PC-9 (cell line): ENCODE measurements at regions not wholly inside any gene's neighbourhood (a gene's known extent, or its start where the extent isn't known, plus 50 kb on each side); places are given as distances from the start of the nearest gene placed in this dataset.

ENCODE experiments used
- BruUV-seq: library from RNA; stranded (reverse); fragments of 400-500 nt; replicated peaks from 2 replicates; lab custom pipeline; 2021; lab: Mats Ljungman, UMichigan
- CTCF ChIA-PET: fragments of 300-600 bp; sonication (Branson Sonifier 250); formaldehyde crosslinking; loops from one replicate; lab custom pipeline; 2022; ENCODE audit warnings: antibody characterized with exemption; lab: Charles Lee
- POLR2A ChIA-PET: fragments of 300-600 bp; sonication (Branson Sonifier 250); formaldehyde crosslinking; loops from one replicate; lab custom pipeline; 2022; ENCODE audit warnings: antibody characterized with exemption; ENCODE audit not compliant: unreplicated experiment; lab: Charles Lee
- DNase-seq, 2 experiments: peaks; one replicate each; pipeline versions ENCODE4 v3.0.0 to v3.0.0-alpha.2; 2015 to 2022; ENCODE audit warnings: mixed read lengths in 1 of 2
- H2AFZ ChIP-seq: fragments of 200-600 bp; sonication (generic); 2 replicates; pipeline ENCODE4 v1.8.1; 2017; ENCODE audit warnings: antibody characterized with exemption
- H3F3A ChIP-seq: fragments of 200-600 bp; sonication (generic); 2 replicates; pipeline ENCODE4 v1.8.1; 2017; ENCODE audit warnings: antibody characterized with exemption, mild to moderate bottlenecking, low read depth; ENCODE audit not compliant: insufficient read depth
- H3K27ac ChIP-seq: fragments of 200-600 bp; sonication (generic); 2 replicates; pipeline ENCODE4 v1.6.1; 2016; ENCODE audit warnings: mixed run types
- H3K27me3 ChIP-seq: fragments of 200-600 bp; sonication (generic); 2 replicates; pipeline ENCODE4 v1.6.1; 2016; ENCODE audit warnings: low read depth, mixed run types; ENCODE audit not compliant: insufficient read depth
- H3K36me3 ChIP-seq: fragments of 200-600 bp; sonication (generic); 2 replicates; pipeline ENCODE4 v1.6.1; 2016; ENCODE audit warnings: low read depth, mixed run types
- H3K4me1 ChIP-seq: fragments of 200-600 bp; sonication (generic); replicated peaks from 2 replicates; pipeline ENCODE4 v1.6.1; 2016; ENCODE audit warnings: mixed run types; ENCODE audit not compliant: insufficient read depth
- H3K4me2 ChIP-seq: fragments of 200-600 bp; sonication (generic); 2 replicates; pipeline ENCODE4 v1.6.1; 2017; ENCODE audit warnings: mixed run types
- H3K4me3 ChIP-seq: fragments of 200-600 bp; sonication (generic); 2 replicates; pipeline ENCODE4 v1.6.1; 2016; ENCODE audit warnings: mixed run types
- H3K79me2 ChIP-seq: fragments of 200-600 bp; sonication (generic); 2 replicates; pipeline ENCODE4 v1.6.1; 2017; ENCODE audit warnings: low read depth, mixed run types
- H3K9me2 ChIP-seq: fragments of 200-600 bp; sonication (generic); 2 replicates; pipeline ENCODE4 v1.8.1; 2017; ENCODE audit warnings: mild to moderate bottlenecking; ENCODE audit not compliant: insufficient read depth
- H3K9me3 ChIP-seq: fragments of 200-600 bp; sonication (generic); 2 replicates; pipeline ENCODE4 v1.8.1; 2016; ENCODE audit warnings: low read depth; ENCODE audit not compliant: insufficient read depth
- H4K20me1 ChIP-seq: fragments of 200-600 bp; sonication (generic); 2 replicates; pipeline ENCODE4 v1.8.1; 2017; ENCODE audit not compliant: insufficient read depth
- CTCF ChIP-seq: fragments of 200-600 bp; sonication (generic); conservative IDR thresholded peaks from 2 replicates; pipeline ENCODE4 v1.6.1; 2017; ENCODE audit warnings: mixed run types, antibody characterized with exemption, mild to moderate bottlenecking, moderate library complexity
- EZH2 ChIP-seq: fragments of 200-600 bp; sonication (generic); IDR thresholded peaks from 2 replicates; pipeline ENCODE4 v1.8.0; 2017; ENCODE audit warnings: antibody characterized with exemption, low read depth
- intact Hi-C: fragments of 100-400 bp; cut with micrococcal nuclease; formaldehyde crosslinking; loops from one replicate; pipeline ENCODE4 v1.10.0; 2022; ENCODE audit not compliant: unreplicated experiment

- Histone ChIP-seq H3K9me2 (no peaks in the 10 kb centered on the region), H3K27ac (no peak overlapping the region), H4K20me1 (no peaks in the 10 kb centered on the region), H3K36me3 (no peaks in the 10 kb centered on the region), H3K4me3 (no peak overlapping the region), H2AFZ (no peak overlapping the region), H3K4me1 (no peaks in the 10 kb centered on the region), H3K4me2 (no peak overlapping the region), H3K27me3 (peaks cover 6% of the 10 kb centered on the region; the same call in 1 of the 2 replicates), H3K79me2 (no peaks in the 10 kb centered on the region), H3F3A (no peaks in the 10 kb centered on the region), H3K9me3 (no peaks in the 10 kb centered on the region)
- TF ChIP-seq EZH2 (no peak), CTCF (no peak)
- intact Hi-C loops, result no loop called here
- DNase-seq, result no peak
- ChIA-PET POLR2A (no interaction called here), CTCF (no interaction called here)
- BruUV-seq, result no TSS peak
These were observed 102.1 kb upstream of the NXT1 start for GRCh38 chr20:23248461-23248882.

DNA sequence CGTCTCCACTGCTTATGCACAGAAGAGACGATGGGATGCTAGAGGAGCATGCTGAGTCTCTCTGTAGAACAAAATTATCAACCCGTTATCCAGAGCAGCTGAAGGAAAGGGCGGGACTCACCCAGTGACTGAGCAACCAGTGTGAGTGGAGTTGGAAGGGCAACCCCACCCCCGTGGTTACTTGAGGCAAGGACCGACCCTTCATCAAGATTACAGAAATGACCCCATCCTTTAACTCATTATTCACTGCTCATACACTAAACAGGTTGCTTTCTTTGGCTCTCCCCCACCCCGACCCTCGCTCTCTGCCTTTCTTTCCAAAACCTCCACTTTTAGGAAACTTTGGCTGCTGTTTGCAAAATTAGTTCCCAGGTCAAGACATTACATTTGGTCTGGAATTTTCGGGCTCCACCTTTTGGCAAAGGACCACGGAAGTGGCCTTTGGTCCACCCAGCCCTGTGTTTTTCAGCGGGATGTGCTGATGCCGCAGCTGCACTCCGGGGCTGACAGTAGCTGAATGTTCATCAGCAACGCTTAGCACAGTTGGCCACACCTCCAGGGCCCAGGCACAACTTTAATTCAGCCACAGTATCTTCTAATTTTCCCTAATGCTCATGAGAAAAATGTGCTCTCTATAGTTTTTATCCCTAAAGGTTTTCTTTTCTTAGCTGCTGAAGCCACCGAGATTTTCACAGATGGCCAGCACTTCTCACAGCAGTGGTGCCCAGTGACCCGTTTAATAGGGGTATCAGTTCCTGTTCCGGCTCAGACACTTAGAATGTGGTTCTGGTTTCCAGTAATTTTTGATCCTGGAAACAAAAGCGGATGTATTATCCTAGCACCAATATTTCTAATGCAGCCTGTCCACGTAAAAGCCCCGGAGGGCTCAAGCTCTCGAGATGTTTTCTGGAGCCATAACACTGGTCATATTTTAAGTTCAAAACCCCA, 103.6 kb upstream of the NXT1 start:
- no peak for TF ChIP-seq EZH2
- TF ChIP-seq CTCF, result no peak
- H3F3A ChIP-seq, result no peaks in the 10 kb centered on the region
- H3K4me2 ChIP-seq, result no peak overlapping the region
- H3K9me3 ChIP-seq, result no peaks in the 10 kb centered on the region
- H3K4me1 ChIP-seq, result no peaks in the 10 kb centered on the region
- intact Hi-C loops, result no loop called here
- no TSS peak for BruUV-seq
- H3K9me2 ChIP-seq, result no peaks in the 10 kb centered on the region
- no peaks in the 10 kb centered on the region for H3K79me2 ChIP-seq
- H3K36me3 ChIP-seq, result no peaks in the 10 kb centered on the region
- ChIA-PET CTCF (no interaction called here), POLR2A (no interaction called here)
- H3K4me3 ChIP-seq, result no peak overlapping the region
- H2AFZ ChIP-seq, result no peak overlapping the region
- H3K27ac ChIP-seq, result no peak overlapping the region
- no peaks in the 10 kb centered on the region for H4K20me1 ChIP-seq
- H3K27me3 ChIP-seq, result peaks cover 6% of the 10 kb centered on the region; the same call in 1 of the 2 replicates
- no peak for DNase-seq

- Histone ChIP-seq H3F3A (no peaks in the 10 kb centered on the region), H3K27ac (no peak overlapping the region), H3K27me3 (peaks cover 6% of the 10 kb centered on the region; the same call in 1 of the 2 replicates), H3K9me3 (no peaks in the 10 kb centered on the region), H2AFZ (no peak overlapping the region), H3K4me2 (no peak overlapping the region), H3K36me3 (no peaks in the 10 kb centered on the region), H3K4me1 (no peaks in the 10 kb centered on the region), H4K20me1 (no peaks in the 10 kb centered on the region), H3K4me3 (no peak overlapping the region), H3K9me2 (no peaks in the 10 kb centered on the region), H3K79me2 (no peaks in the 10 kb centered on the region)
- intact Hi-C loops, result no loop called here
- CTCF ChIA-PET, result no interaction called here
- DNase-seq, result peak in 1 of 2 experiments; percentile 15
- peak; percentile 54 for TF ChIP-seq CTCF
- no peak for TF ChIP-seq EZH2
- POLR2A ChIA-PET, result no interaction called here
- no TSS peak for BruUV-seq
These were observed 104.9 kb upstream of the NXT1 start for GRCh38 chr20:23245553-23246181.
